Vagina (tissue), 2 donors: ENCODE measurements at regions not wholly inside any gene's neighbourhood (a gene's known extent, or its start where the extent isn't known, plus 50 kb on each side); places are given as distances from the start of the nearest gene placed in this dataset.

Experiments
- DNase-seq, 2 donors: peaks; one replicate each; pipeline ENCODE4 v3.0.0-alpha.2; 2017; ENCODE audit errors: extremely low spot score in 2 of 2
- H3K27ac ChIP-seq: fragments of 200-600 bp; sonication (generic); one replicate; pipeline ENCODE4 v1.5.1; 2019
- H3K27me3 ChIP-seq: fragments of 200-600 bp; sonication (generic); one replicate; pipeline ENCODE4 v1.5.1; 2019
- H3K36me3 ChIP-seq, 2 donors: fragments of 200-600 bp; sonication (generic); one replicate each; pipeline ENCODE4 v1.5.1; 2017 to 2019
- H3K4me1 ChIP-seq: fragments of 200-600 bp; sonication (generic); one replicate; pipeline ENCODE4 v1.5.1; 2019
- H3K4me3 ChIP-seq, 2 donors: fragments of 200-600 bp; sonication (generic); 1 replicate in 1 of 2; 2 replicates in 1 of 2; pipeline ENCODE4 v1.5.1; 2016 to 2019
- H3K9me3 ChIP-seq: fragments of 200-600 bp; sonication (generic); one replicate; pipeline ENCODE4 v1.5.1; 2019
- CTCF ChIP-seq, 3 experiments: fragments of 450-650 bp in 2 of 3; fragments of 200-600 bp in 1 of 3; sonication (generic) in 1 of 3; IDR thresholded peaks; one replicate each; pipeline ENCODE4 v1.5.1; 2017 to 2019; ENCODE audit warnings: antibody characterized with exemption in 3 of 3, mild to moderate bottlenecking in 2 of 3, moderate library complexity in 2 of 3
- POLR2A ChIP-seq, 2 donors: fragments of 450-650 bp; IDR thresholded peaks; one replicate each; pipeline ENCODE4 v1.6.1; 2017; ENCODE audit warnings: antibody characterized with exemption in 2 of 2, mild to moderate bottlenecking in 2 of 2, moderate library complexity in 2 of 2
- POLR2AphosphoS5 ChIP-seq, 2 donors: sonication (generic); formaldehyde crosslinking; IDR thresholded peaks; one replicate each; pipeline ENCODE4 v1.9.0; 2017; ENCODE audit warnings: antibody characterized with exemption in 2 of 2, mild to moderate bottlenecking in 2 of 2, low read depth in 1 of 2; ENCODE audit not compliant: insufficient read depth in 1 of 2
- intact Hi-C: fragments of 100-400 bp; cut with DNase I; formaldehyde crosslinking; loops from one replicate; pipeline ENCODE4 v1.15.1; 2023

- TF ChIP-seq CTCF (IDR thresholded peaks at IDR 0.05) = no peak
- TF ChIP-seq POLR2AphosphoS5 (IDR thresholded peaks at IDR 0.05; ENCODE audit: insufficient read depth in 1 of 2, low read depth in 1 of 2) = no peak
- no peak for TF ChIP-seq POLR2A (IDR thresholded peaks at IDR 0.05)
- Histone ChIP-seq H3K36me3 (no peaks in the 10 kb centered on the region), H3K27ac (no peak overlapping the region), H3K4me1 (peaks cover 19% of the 10 kb centered on the region), H3K9me3 (no peaks in the 10 kb centered on the region), H3K27me3 (no peaks in the 10 kb centered on the region), H3K4me3 (no peak overlapping the region)
- DNase-seq = no peak
- intact Hi-C loops = no loop called here
Observed at GRCh38 chr15:67972377-67972776, 81.7 kb upstream of the PIAS1 start.

- DNase-seq = no peak
- intact Hi-C loops = no loop called here
- no peaks in the 10 kb centered on the region for H3K36me3 ChIP-seq
- no peak for TF ChIP-seq POLR2A (IDR thresholded peaks at IDR 0.05)
- TF ChIP-seq CTCF (IDR thresholded peaks at IDR 0.05) = no peak
- no peak for TF ChIP-seq POLR2AphosphoS5 (IDR thresholded peaks at IDR 0.05; ENCODE audit: insufficient read depth in 1 of 2, low read depth in 1 of 2)
- H3K27me3 ChIP-seq = no peaks in the 10 kb centered on the region
- H3K27ac ChIP-seq = no peak overlapping the region
- H3K9me3 ChIP-seq = no peaks in the 10 kb centered on the region
- H3K4me3 ChIP-seq = no peak overlapping the region
- H3K4me1 ChIP-seq = peaks cover 7% of the 10 kb centered on the region
Observed at GRCh38 chr15:67973846-67974245, 80.3 kb upstream of the PIAS1 start.

- Histone ChIP-seq H3K9me3 (no peaks in the 10 kb centered on the region), H3K36me3 (no peaks in the 10 kb centered on the region), H3K4me3 (no peak overlapping the region), H3K27me3 (no peaks in the 10 kb centered on the region), H3K4me1 (no peaks in the 10 kb centered on the region), H3K27ac (no peak overlapping the region)
- intact Hi-C loops = no loop called here
- no peak for DNase-seq
- TF ChIP-seq POLR2A (IDR thresholded peaks at IDR 0.05) (no peak), CTCF (IDR thresholded peaks at IDR 0.05) (no peak), POLR2AphosphoS5 (IDR thresholded peaks at IDR 0.05; ENCODE audit: insufficient read depth in 1 of 2, low read depth in 1 of 2) (no peak)
Observed at GRCh38 chr15:67976506-67977073, 77.5 kb upstream of the PIAS1 start.

- Histone ChIP-seq H3K36me3 (no peaks in the 10 kb centered on the region), H3K27ac (no peak overlapping the region), H3K4me1 (no peaks in the 10 kb centered on the region), H3K4me3 (no peak overlapping the region), H3K9me3 (no peaks in the 10 kb centered on the region), H3K27me3 (no peaks in the 10 kb centered on the region)
- TF ChIP-seq CTCF (IDR thresholded peaks at IDR 0.05) (no peak), POLR2A (IDR thresholded peaks at IDR 0.05) (no peak), POLR2AphosphoS5 (IDR thresholded peaks at IDR 0.05; ENCODE audit: insufficient read depth in 1 of 2, low read depth in 1 of 2) (no peak)
- no peak for DNase-seq
- intact Hi-C loops = no loop called here
Observed at GRCh38 chr15:67977414-67978089, 76.6 kb upstream of the PIAS1 start.

GRCh38 chr15:67979281-67979680, 74.8 kb upstream of the PIAS1 start:
- Histone ChIP-seq H3K27me3 (no peaks in the 10 kb centered on the region), H3K36me3 (no peaks in the 10 kb centered on the region), H3K4me1 (no peaks in the 10 kb centered on the region), H3K27ac (no peak overlapping the region), H3K4me3 (no peak overlapping the region), H3K9me3 (no peaks in the 10 kb centered on the region)
- no peak for TF ChIP-seq POLR2AphosphoS5 (IDR thresholded peaks at IDR 0.05; ENCODE audit: insufficient read depth in 1 of 2, low read depth in 1 of 2)
- no peak for TF ChIP-seq POLR2A (IDR thresholded peaks at IDR 0.05)
- TF ChIP-seq CTCF (IDR thresholded peaks at IDR 0.05) = no peak
- DNase-seq = no peak
- intact Hi-C loops = no loop called here
